A549 (cell line): ENCODE measurements at regions not wholly inside any gene's neighbourhood (a gene's known extent, or its start where the extent isn't known, plus 50 kb on each side); places are given as distances from the start of the nearest gene placed in this dataset.

Source experiments
- ATAC-seq, 2 experiments: fragments of 200-7000 bp in 1 of 2; fragments of >200 bp in 1 of 2; cut with Nextera tagmentation in 1 of 2; cut with Tn5 transposase in 1 of 2; 3 replicates each; pipeline versions ENCODE4 v1.8.0 to v1.9.1; 2018 to 2020; ENCODE audit warnings: mild to moderate bottlenecking in 1 of 2, moderate library complexity in 1 of 2
- CTCF ChIA-PET: fragments of 300-600 bp; sonication (Branson Sonifier 250); formaldehyde crosslinking; extraction: SDS; loops from one replicate; lab custom pipeline; 2021; ENCODE audit warnings: antibody characterized with exemption, inconsistent platforms; lab: Yijun Ruan, JAX
- POLR2A ChIA-PET: fragments of 350-600 bp; formaldehyde crosslinking; extraction: SDS; loops from one replicate; lab custom pipeline; 2021; ENCODE audit warnings: antibody characterized with exemption, inconsistent platforms; lab: Yijun Ruan, JAX
- DNase-seq, 2 experiments: peaks; one replicate each; pipeline versions ENCODE4 v3.0.0 to v3.0.0-alpha.2; 2011 to 2016; ENCODE audit warnings: low read depth in 1 of 2, low spot score in 1 of 2
- FAIRE-seq: peaks from 2 replicates; lab custom pipeline; 2011; peaks lifted over from hg19 to GRCh38; lab: Jason Lieb, UNC
- H3K27ac ChIP-seq, 2 experiments: fragments of >200 bp; sonication (Bioruptor Twin); formaldehyde crosslinking; 3 replicates each; pipeline ENCODE4 v1.5.1; 2016 to 2017
- H3K4me1 ChIP-seq: fragments of >200 bp; sonication (Bioruptor Twin); formaldehyde crosslinking; 3 replicates; pipeline ENCODE4 v1.6.1; 2016
- H3K4me2 ChIP-seq: fragments of >200 bp; sonication (Bioruptor Twin); formaldehyde crosslinking; 3 replicates; pipeline ENCODE4 v1.6.1; 2016
- H3K4me3 ChIP-seq: fragments of >200 bp; sonication (Bioruptor Twin); formaldehyde crosslinking; 3 replicates; pipeline ENCODE4 v1.5.1; 2016
- H3K9me3 ChIP-seq: fragments of >200 bp; sonication (Bioruptor Twin); formaldehyde crosslinking; 3 replicates; pipeline ENCODE4 v1.6.1; 2016
- BCL3 ChIP-seq: fragments of >200 bp; sonication (Bioruptor Twin); formaldehyde crosslinking; IDR thresholded peaks from 3 replicates; pipeline ENCODE4 v1.6.1; 2016
- BHLHE40 ChIP-seq: IDR thresholded peaks from 2 replicates; pipeline ENCODE4 v1.6.1; 2012; ENCODE audit warnings: low read depth, low read length, inconsistent platforms
- CBX2 ChIP-seq: fragments of 200-600 bp; sonication (generic); IDR thresholded peaks from 2 replicates; pipeline ENCODE4 v1.6.1; 2016; ENCODE audit warnings: low read depth, mild to moderate bottlenecking, borderline replicate concordance
- CEBPB ChIP-seq, 2 experiments: fragments of >200 bp in 1 of 2; sonication (Bioruptor Twin) in 1 of 2; formaldehyde crosslinking in 1 of 2; IDR thresholded peaks; 2 replicates each; pipeline ENCODE4 v1.6.1; 2012 to 2016
- CHD2 ChIP-seq: fragments of 150-350 bp; IDR thresholded peaks from 2 replicates; pipeline ENCODE4 v1.6.1; 2014; ENCODE audit warnings: low read length; ENCODE audit not compliant: partially characterized antibody
- EHF ChIP-seq: fragments of 250-450 bp; sonication (Bioruptor Pico); IDR thresholded peaks from 2 replicates; pipeline ENCODE4 v1.5.0; 2020; ENCODE audit warnings: mild to moderate bottlenecking
- ELK1 ChIP-seq: fragments of 150-350 bp; IDR thresholded peaks from 2 replicates; pipeline ENCODE4 v1.6.1; 2014; ENCODE audit warnings: low read depth, mild to moderate bottlenecking, low read length
- FOSL2 ChIP-seq, 2 experiments: fragments of 450-650 bp in 1 of 2; fragments of >200 bp in 1 of 2; sonication (Bioruptor Twin) in 1 of 2; formaldehyde crosslinking; IDR thresholded peaks; 2 replicates each; pipeline versions ENCODE4 v1.5.0 to v1.6.1; 2016 to 2020; ENCODE audit warnings: mild to moderate bottlenecking in 1 of 2, moderate library complexity in 1 of 2
- FOXS1 ChIP-seq: fragments of 250-450 bp; sonication (Bioruptor Pico); IDR thresholded peaks from 2 replicates; pipeline ENCODE4 v1.5.0; 2020; ENCODE audit warnings: mild to moderate bottlenecking, moderate library complexity
- HDAC2 ChIP-seq: fragments of 200-600 bp; sonication (generic); IDR thresholded peaks from 2 replicates; pipeline ENCODE4 v1.6.1; 2016
- HES2 ChIP-seq: fragments of >200 bp; sonication (Bioruptor Twin); formaldehyde crosslinking; IDR thresholded peaks from 2 replicates; pipeline ENCODE4 v1.6.1; 2016
- HMGXB4 ChIP-seq: fragments of 250-450 bp; sonication (Bioruptor Pico); IDR thresholded peaks from 2 replicates; pipeline ENCODE4 v1.5.0; 2021; ENCODE audit warnings: mild to moderate bottlenecking, moderate library complexity, borderline replicate concordance
- HOXB5 ChIP-seq: fragments of 250-450 bp; sonication (Bioruptor Pico); IDR thresholded peaks from 2 replicates; pipeline ENCODE4 v1.5.0; 2020; ENCODE audit warnings: mild to moderate bottlenecking, moderate library complexity
- MAFK ChIP-seq: fragments of 450-650 bp; IDR thresholded peaks from 2 replicates; pipeline ENCODE4 v1.6.1; 2014; ENCODE audit not compliant: partially characterized antibody
- MAX ChIP-seq: IDR thresholded peaks from 2 replicates; pipeline ENCODE4 v1.6.1; 2012
- NPAS2 ChIP-seq: fragments of 250-450 bp; sonication (Bioruptor Pico); IDR thresholded peaks from 2 replicates; pipeline ENCODE4 v1.8.0; 2022; ENCODE audit warnings: mild to moderate bottlenecking, moderate library complexity, borderline replicate concordance
- NR3C1 ChIP-seq: fragments of >200 bp; sonication (Bioruptor Twin); formaldehyde crosslinking; IDR thresholded peaks from 3 replicates; pipeline ENCODE4 v1.6.1; 2017
- PBX3 ChIP-seq: IDR thresholded peaks from 2 replicates; pipeline ENCODE4 v1.6.1; 2012
- RAD21 ChIP-seq, 2 experiments: fragments of >200 bp in 1 of 2; sonication (Bioruptor Twin) in 1 of 2; formaldehyde crosslinking in 1 of 2; IDR thresholded peaks in 1 of 2; conservative IDR thresholded peaks in 1 of 2; 2 replicates in 1 of 2; 3 replicates in 1 of 2; pipeline ENCODE4 v1.6.1; 2012 to 2018; ENCODE audit warnings: inconsistent platforms in 1 of 2
- RCOR1 ChIP-seq: fragments of 150-350 bp; IDR thresholded peaks from 2 replicates; pipeline ENCODE4 v1.6.1; 2014; ENCODE audit warnings: antibody characterized with exemption, low read length, low read depth
- RFX5 ChIP-seq: fragments of 450-650 bp; IDR thresholded peaks from 2 replicates; pipeline ENCODE4 v1.7.1; 2014; ENCODE audit warnings: antibody characterized with exemption, mild to moderate bottlenecking, moderate library complexity
- SMC3 ChIP-seq: fragments of >200 bp; sonication (Bioruptor Twin); formaldehyde crosslinking; IDR thresholded peaks from 3 replicates; pipeline ENCODE4 v1.6.1; 2018; ENCODE audit warnings: inconsistent platforms
- TP53 ChIP-seq: fragments of 250-450 bp; sonication (Bioruptor Pico); IDR thresholded peaks from 2 replicates; pipeline ENCODE4 v1.5.0; 2021; ENCODE audit warnings: mild to moderate bottlenecking, moderate library complexity
- USF2 ChIP-seq: fragments of 450-650 bp; IDR thresholded peaks from 2 replicates; pipeline ENCODE4 v1.6.1; 2014; ENCODE audit warnings: antibody characterized with exemption
- ZNF302 ChIP-seq: fragments of 250-450 bp; sonication (Bioruptor Pico); IDR thresholded peaks from 2 replicates; pipeline ENCODE4 v1.9.0; 2021; ENCODE audit warnings: inconsistent platforms, mild to moderate bottlenecking, moderate library complexity
- WGBS: methylation state at CpG from one replicate; pipeline ENCODE4 v1.1.6; 2017; ENCODE audit errors: missing lambda C conversion rate; 5-methylcytosine and 5-hydroxymethylcytosine counted together

- ChIA-PET CTCF (no interaction called here), POLR2A (no interaction called here)
- ATAC-seq, result no peak
- TF ChIP-seq PBX3 (no peak), TP53 (CRISPR knock-in tag) (no peak), MAX (no peak), FOXS1 (CRISPR knock-in tag) (no peak), NR3C1 (no peak), CHD2 (no peak), RAD21 (conservative IDR thresholded peaks at IDR 0.05 in 1 of 2, IDR thresholded peaks at IDR 0.05 in 1 of 2) (no peak), BHLHE40 (no peak), HMGXB4 (CRISPR knock-in tag) (no peak), HDAC2 (no peak), ZNF302 (no peak), SMC3 (no peak), NPAS2 (CRISPR knock-in tag) (no peak), ELK1 (no peak), MAFK (no peak), HOXB5 (CRISPR knock-in tag) (no peak), CBX2 (no peak), BCL3 (no peak), USF2 (no peak)
- no peaks in the 10 kb centered on the region for H3K4me1 ChIP-seq
- H3K4me3 ChIP-seq, result no peak overlapping the region
- no peak overlapping the region for H3K27ac ChIP-seq
- WGBS, result 10% methylated on average over 2 of the region's 2 CpGs
- H3K9me3 ChIP-seq, result no peaks in the 10 kb centered on the region
- no peak overlapping the region for H3K4me2 ChIP-seq
- no peak for FAIRE-seq
- DNase-seq, result no peak
Measured at GRCh38 chr3:193030276-193030675, 112.6 kb upstream of the MB21D2 start.

GRCh38 chr3:193031911-193032310 lies 114.3 kb upstream of the MB21D2 start:
- TF ChIP-seq SMC3, result no peak
- no peak for TF ChIP-seq RFX5
- TF ChIP-seq HES2, result no peak
- TF ChIP-seq FOSL2 (IDR thresholded peaks at IDR 0.05), result no peak
- no peak for TF ChIP-seq FOSL2 (CRISPR knock-in tag; IDR thresholded peaks at IDR 0.05)
- TF ChIP-seq CEBPB (IDR thresholded peaks at IDR 0.05), result no peak
- no peak for TF ChIP-seq EHF (CRISPR knock-in tag)
- TF ChIP-seq RCOR1, result no peak
- no peak overlapping the region for H3K4me2 ChIP-seq
- ATAC-seq (no peak), DNase-seq (no peak), FAIRE-seq (no peak)
- no peak overlapping the region for H3K27ac ChIP-seq
- no peak overlapping the region for H3K4me3 ChIP-seq
- no peaks in the 10 kb centered on the region for H3K4me1 ChIP-seq
- WGBS, result 53% methylated on average over 2 of the region's 2 CpGs
- ChIA-PET POLR2A (no interaction called here), CTCF (interaction anchor here (2.4 kb wide), 1 partner anchor 9 kb away, joined by 8 read pairs; no protein-coding TSS in a partner anchor)
- H3K9me3 ChIP-seq, result no peaks in the 10 kb centered on the region
